ENCODE measurements at regions not wholly inside any gene's neighbourhood (a gene's known extent, or its start where the extent isn't known, plus 50 kb on each side); places are given as distances from the start of the nearest gene placed in this dataset.

DNA sequence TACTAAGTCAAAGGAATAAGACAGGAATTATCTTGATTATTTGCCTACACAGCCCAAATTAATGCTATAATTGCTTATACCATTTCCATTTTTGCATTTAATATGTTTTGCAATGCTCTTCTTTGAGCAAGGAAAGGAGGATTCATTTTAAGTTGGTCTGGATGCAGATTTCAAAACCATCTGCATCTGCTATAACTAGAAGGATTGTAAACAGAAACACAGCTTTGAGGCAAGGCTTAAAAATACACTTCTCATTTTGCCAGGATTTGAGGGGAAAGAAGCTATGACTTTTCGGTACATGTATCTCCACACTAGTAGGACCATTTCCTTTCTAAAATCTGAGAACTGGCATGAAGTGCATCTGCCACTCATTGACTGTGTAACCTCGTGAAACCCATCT is 95.9 kb upstream of the MTNR1B start:
- CTCF ChIA-PET = no interaction called here
- DNase-seq (ENCODE audit: extremely low spot score) = no peak
- POLR2A ChIA-PET = no interaction called here
- TF ChIP-seq ELF4 (IDR thresholded peaks at IDR 0.05) (no peak), BHLHE40 (IDR thresholded peaks at IDR 0.05; ENCODE audit: borderline replicate concordance) (no peak), FOXK2 (IDR thresholded peaks at IDR 0.05) (no peak), FOXM1 (IDR thresholded peaks at IDR 0.05; ENCODE audit: borderline replicate concordance) (no peak), CTBP1 (IDR thresholded peaks at IDR 0.05; ENCODE audit: borderline replicate concordance) (no peak), ARNT (IDR thresholded peaks at IDR 0.05) (no peak), TARDBP (IDR thresholded peaks at IDR 0.05) (no peak), FOXA1 (IDR thresholded peaks at IDR 0.05) (no peak), SUZ12 (IDR thresholded peaks at IDR 0.05) (no peak)
- TF ChIP-seq, protein P1, sequence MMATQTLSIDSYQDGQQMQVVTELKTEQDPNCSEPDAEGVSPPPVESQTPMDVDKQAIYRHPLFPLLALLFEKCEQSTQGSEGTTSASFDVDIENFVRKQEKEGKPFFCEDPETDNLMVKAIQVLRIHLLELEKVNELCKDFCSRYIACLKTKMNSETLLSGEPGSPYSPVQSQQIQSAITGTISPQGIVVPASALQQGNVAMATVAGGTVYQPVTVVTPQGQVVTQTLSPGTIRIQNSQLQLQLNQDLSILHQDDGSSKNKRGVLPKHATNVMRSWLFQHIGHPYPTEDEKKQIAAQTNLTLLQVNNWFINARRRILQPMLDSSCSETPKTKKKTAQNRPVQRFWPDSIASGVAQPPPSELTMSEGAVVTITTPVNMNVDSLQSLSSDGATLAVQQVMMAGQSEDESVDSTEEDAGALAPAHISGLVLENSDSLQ (IDR thresholded peaks at IDR 0.05) = no peak

DNA sequence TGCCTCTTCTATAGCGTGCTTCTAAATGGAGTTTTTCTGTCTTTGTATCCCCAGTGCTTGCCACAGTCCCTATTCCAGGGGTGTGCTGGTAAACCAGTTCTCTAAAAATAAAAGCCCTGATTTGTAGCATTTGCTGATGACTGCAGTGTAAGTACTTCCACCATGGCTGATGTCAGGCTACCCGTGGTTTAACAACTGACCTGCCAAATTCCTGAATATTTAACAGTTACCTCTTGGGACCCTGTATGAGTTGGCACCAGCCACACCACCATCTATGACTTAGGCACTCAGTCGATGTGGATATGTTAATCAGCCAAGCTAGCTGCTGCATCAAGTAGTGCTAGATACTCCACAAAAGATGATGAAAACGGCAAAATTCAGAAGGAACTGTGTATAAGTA is 94.0 kb upstream of the MTNR1B start:
- no peak for DNase-seq (ENCODE audit: extremely low spot score)
- no peak for TF ChIP-seq FOXM1 (IDR thresholded peaks at IDR 0.05; ENCODE audit: borderline replicate concordance)
- TF ChIP-seq SP1 (IDR thresholded peaks at IDR 0.05) = no peak
- TF ChIP-seq SUZ12 (IDR thresholded peaks at IDR 0.05) = no peak
- TF ChIP-seq, protein P1 (IDR thresholded peaks at IDR 0.05) = no peak
- no peak for TF ChIP-seq BHLHE40 (IDR thresholded peaks at IDR 0.05; ENCODE audit: borderline replicate concordance)
- TF ChIP-seq CTBP1 (IDR thresholded peaks at IDR 0.05; ENCODE audit: borderline replicate concordance) = no peak
- TF ChIP-seq NFRKB (IDR thresholded peaks at IDR 0.05) = no peak
- TF ChIP-seq ZNF384 (IDR thresholded peaks at IDR 0.05) = no peak
- no peak for TF ChIP-seq LEF1 (IDR thresholded peaks at IDR 0.05; ENCODE audit: borderline replicate concordance)
- no peak for TF ChIP-seq TARDBP (IDR thresholded peaks at IDR 0.05)
- no peak for TF ChIP-seq FOXA1 (IDR thresholded peaks at IDR 0.05)
- TF ChIP-seq FOXK2 (IDR thresholded peaks at IDR 0.05) = no peak
- no peak for TF ChIP-seq L3MBTL2 (conservative IDR thresholded peaks at IDR 0.05)
- TF ChIP-seq ELF4 (IDR thresholded peaks at IDR 0.05) = no peak
- POLR2A ChIA-PET = no interaction called here
- CTCF ChIA-PET = no interaction called here

DNA sequence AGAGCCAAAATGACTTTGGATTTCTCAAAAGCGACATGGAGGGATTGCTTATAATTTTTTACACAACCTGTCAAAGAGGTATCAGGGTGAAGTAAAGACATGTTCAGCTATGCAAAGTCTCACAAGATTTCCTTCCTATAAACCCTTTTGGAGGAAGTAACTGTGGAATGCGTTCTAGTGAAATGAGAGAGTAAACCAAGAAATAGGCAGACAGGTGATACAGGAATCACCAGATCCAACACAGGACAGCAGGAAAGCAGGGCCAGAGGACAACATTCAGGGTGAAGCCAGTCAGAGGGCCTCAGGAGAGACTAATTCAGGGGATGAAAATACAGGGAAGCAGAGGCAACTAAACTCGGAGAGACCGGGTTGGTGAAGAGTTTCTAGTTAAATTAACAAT is 90.4 kb upstream of the MTNR1B start:
- CTCF ChIA-PET = interaction anchor here (0.7 kb wide), 1 partner anchor 545 kb away, joined by 5 read pairs; no protein-coding TSS in a partner anchor
- TF ChIP-seq HDGF (IDR thresholded peaks at IDR 0.05; ENCODE audit: borderline replicate concordance) (no peak), ARNT (IDR thresholded peaks at IDR 0.05) (no peak), BHLHE40 (IDR thresholded peaks at IDR 0.05; ENCODE audit: borderline replicate concordance) (no peak), L3MBTL2 (conservative IDR thresholded peaks at IDR 0.05) (no peak), NFRKB (IDR thresholded peaks at IDR 0.05) (no peak), FOXM1 (IDR thresholded peaks at IDR 0.05; ENCODE audit: borderline replicate concordance) (no peak), SUZ12 (IDR thresholded peaks at IDR 0.05) (no peak), FOXK2 (IDR thresholded peaks at IDR 0.05) (no peak), TARDBP (IDR thresholded peaks at IDR 0.05) (no peak), LEF1 (IDR thresholded peaks at IDR 0.05; ENCODE audit: borderline replicate concordance) (no peak), ZNF384 (IDR thresholded peaks at IDR 0.05) (no peak), FOXA1 (IDR thresholded peaks at IDR 0.05) (no peak), SP1 (IDR thresholded peaks at IDR 0.05) (no peak), CTBP1 (IDR thresholded peaks at IDR 0.05; ENCODE audit: borderline replicate concordance) (no peak), ELF4 (IDR thresholded peaks at IDR 0.05) (no peak)
- TF ChIP-seq, protein P1 (IDR thresholded peaks at IDR 0.05) = no peak
- POLR2A ChIA-PET = no interaction called here
- no peak for DNase-seq (ENCODE audit: extremely low spot score)

DNA sequence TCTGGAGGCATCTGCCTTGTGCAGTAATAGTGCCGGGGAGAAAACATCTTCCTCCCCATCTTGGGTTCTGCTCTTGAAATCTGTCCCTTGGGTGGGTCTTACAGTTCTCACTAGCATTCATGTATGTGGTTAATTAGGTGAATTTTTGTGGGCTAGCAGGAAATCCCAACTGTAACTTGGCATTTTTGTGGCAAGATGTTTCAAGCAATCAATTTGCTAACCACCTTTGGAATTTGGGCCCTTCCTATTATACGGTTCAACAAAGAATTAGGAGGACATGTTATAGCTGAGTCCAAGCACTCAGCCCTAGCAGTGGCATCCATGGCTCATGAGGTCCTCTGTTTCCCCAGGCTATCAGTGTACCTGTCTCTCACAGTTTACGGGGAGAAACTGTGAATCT is 89.1 kb upstream of the MTNR1B start:
- ChIA-PET CTCF (no interaction called here), POLR2A (no interaction called here)
- DNase-seq (ENCODE audit: extremely low spot score) = no peak
- TF ChIP-seq SP1 (IDR thresholded peaks at IDR 0.05) (no peak), TARDBP (IDR thresholded peaks at IDR 0.05) (no peak), ARNT (IDR thresholded peaks at IDR 0.05) (no peak), NFRKB (IDR thresholded peaks at IDR 0.05) (no peak), FOXK2 (IDR thresholded peaks at IDR 0.05) (no peak), CTBP1 (IDR thresholded peaks at IDR 0.05; ENCODE audit: borderline replicate concordance) (no peak), HDGF (IDR thresholded peaks at IDR 0.05; ENCODE audit: borderline replicate concordance) (no peak), SUZ12 (IDR thresholded peaks at IDR 0.05) (no peak), L3MBTL2 (conservative IDR thresholded peaks at IDR 0.05) (no peak), ZNF384 (IDR thresholded peaks at IDR 0.05) (no peak)
- TF ChIP-seq, protein P1 (IDR thresholded peaks at IDR 0.05) = no peak

DNA sequence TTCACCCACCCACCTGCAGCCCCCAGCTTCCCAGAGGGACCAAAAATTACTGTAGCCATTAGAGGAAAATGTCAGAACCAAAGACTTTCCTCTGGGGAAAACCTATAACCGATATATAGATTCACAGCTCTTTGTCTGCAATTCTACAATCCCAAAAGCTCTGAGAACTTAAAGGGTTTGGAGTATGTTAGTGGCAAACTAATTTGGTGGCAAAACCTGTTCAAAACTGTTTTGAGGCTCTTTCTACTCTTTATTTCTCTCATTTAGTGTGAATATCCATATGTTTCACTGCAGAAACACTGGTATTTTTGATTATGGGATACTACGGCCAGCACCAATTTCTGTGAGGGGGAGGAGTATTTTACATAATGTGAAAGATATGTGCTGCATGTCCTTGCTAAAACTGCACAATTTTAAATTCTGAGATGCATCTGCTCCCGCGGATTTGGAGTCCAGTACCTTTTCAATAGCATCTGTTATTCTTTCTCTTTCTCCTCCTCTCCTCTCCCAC is 87.5 kb upstream of the MTNR1B start:
- no peak for TF ChIP-seq TARDBP (IDR thresholded peaks at IDR 0.05)
- TF ChIP-seq HDGF (IDR thresholded peaks at IDR 0.05; ENCODE audit: borderline replicate concordance) = no peak
- TF ChIP-seq SP1 (IDR thresholded peaks at IDR 0.05) = no peak
- no peak for TF ChIP-seq LEF1 (IDR thresholded peaks at IDR 0.05; ENCODE audit: borderline replicate concordance)
- TF ChIP-seq FOXM1 (IDR thresholded peaks at IDR 0.05; ENCODE audit: borderline replicate concordance) = no peak
- TF ChIP-seq, protein P1 (IDR thresholded peaks at IDR 0.05) = no peak
- no peak for TF ChIP-seq ELF4 (IDR thresholded peaks at IDR 0.05)
- TF ChIP-seq NFRKB (IDR thresholded peaks at IDR 0.05) = no peak
- TF ChIP-seq FOXA1 (IDR thresholded peaks at IDR 0.05) = no peak
- TF ChIP-seq L3MBTL2 (conservative IDR thresholded peaks at IDR 0.05) = no peak
- no peak for TF ChIP-seq ARNT (IDR thresholded peaks at IDR 0.05)
- TF ChIP-seq SUZ12 (IDR thresholded peaks at IDR 0.05) = no peak
- no peak for TF ChIP-seq FOXK2 (IDR thresholded peaks at IDR 0.05)
- no peak for DNase-seq (ENCODE audit: extremely low spot score)
- ChIA-PET CTCF (no interaction called here), POLR2A (no interaction called here)

Data from HEK293T (cell line).